T-cell (primary cell): ENCODE measurements at regions not wholly inside any gene's neighbourhood (a gene's known extent, or its start where the extent isn't known, plus 50 kb on each side); places are given as distances from the start of the nearest gene placed in this dataset.
"Not testable (repeated sequence)": the region's sequence is repeated elsewhere in the genome, so short reads cannot be mapped to it uniquely, and the experiment has no call there.

Source experiments
- ATAC-seq, 4 experiments: fragments of 200-7000 bp in 3 of 4; fragments of 150-1000 bp in 1 of 4; cut with Tn5 transposase; replicated peaks in 1 of 4; 1 replicate in 3 of 4; 2 replicates in 1 of 4; pipeline ENCODE4 v1.10.0; 2021; ENCODE audit warnings: moderate library complexity in 3 of 4, mild to moderate bottlenecking in 2 of 4, moderate number of reproducible peaks in 1 of 4
- CTCF ChIA-PET, 2 donors: fragments of 300-600 bp; sonication (Branson Sonifier 250); formaldehyde crosslinking; loops; one replicate each; lab custom pipeline; 2022; ENCODE audit warnings: antibody characterized with exemption in 2 of 2; lab: Charles Lee
- POLR2A ChIA-PET, 2 donors: fragments of 300-600 bp; sonication (Branson Sonifier 250); formaldehyde crosslinking; loops; one replicate each; lab custom pipeline; 2022; ENCODE audit warnings: antibody characterized with exemption in 2 of 2; lab: Charles Lee
- DNase-seq, 35 experiments: peaks; one replicate each; pipeline versions ENCODE4 v3.0.0 to v3.0.0-alpha.2; 2013 to 2023
- H3K27ac ChIP-seq: one replicate; pipeline ENCODE4 v1.5.1; 2013; ENCODE audit warnings: low read length
- H3K27me3 ChIP-seq, 2 experiments: replicated peaks in 1 of 2; 1 replicate in 1 of 2; 2 replicates in 1 of 2; pipeline versions ENCODE4 v1.6.1 to v1.7.0; 2013; ENCODE audit warnings: low read length in 1 of 2, mixed read lengths in 1 of 2; ENCODE audit not compliant: control insufficient read depth in 2 of 2, insufficient read depth in 2 of 2; ENCODE audit errors: extremely low read depth in 1 of 2
- H3K36me3 ChIP-seq, 2 donors: 1 replicate in 1 of 2; 2 replicates in 1 of 2; pipeline versions ENCODE4 v1.6.1 to v1.7.0; 2013; ENCODE audit warnings: low read length in 1 of 2; ENCODE audit not compliant: control insufficient read depth in 2 of 2, insufficient read depth in 1 of 2; ENCODE audit errors: extremely low read depth in 1 of 2
- H3K4me1 ChIP-seq, 2 experiments: 1 replicate in 1 of 2; 2 replicates in 1 of 2; pipeline versions ENCODE4 v1.6.1 to v1.7.0; 2013; ENCODE audit warnings: low read length in 2 of 2, mixed read lengths in 1 of 2; ENCODE audit not compliant: insufficient read depth in 2 of 2, control insufficient read depth in 1 of 2; ENCODE audit errors: extremely low read depth in 1 of 2
- H3K4me3 ChIP-seq, 2 donors: 1 replicate in 1 of 2; 2 replicates in 1 of 2; pipeline versions ENCODE4 v1.5.1 to v1.7.0; 2013; ENCODE audit warnings: mild to moderate bottlenecking in 2 of 2, low read length in 1 of 2, moderate library complexity in 1 of 2; ENCODE audit not compliant: control insufficient read depth in 1 of 2; ENCODE audit errors: extremely low read depth in 1 of 2
- H3K9me3 ChIP-seq: 2 replicates; pipeline ENCODE4 v1.7.0; 2013
- H3K27ac Mint-ChIP-seq, 2 donors: one replicate each; pipeline ENCODE4 v1.8.0; 2020 to 2021; ENCODE audit warnings: mild to moderate bottlenecking in 2 of 2, mixed read lengths in 2 of 2
- H3K27me3 Mint-ChIP-seq, 2 donors: one replicate each; pipeline ENCODE4 v1.8.0; 2021 to 2022; ENCODE audit warnings: mixed read lengths in 2 of 2
- H3K36me3 Mint-ChIP-seq: one replicate; pipeline ENCODE4 v1.8.0; 2021; ENCODE audit warnings: mixed read lengths
- H3K4me1 Mint-ChIP-seq, 3 donors: one replicate each; pipeline ENCODE4 v1.8.0; 2020 to 2022; ENCODE audit warnings: mixed read lengths in 3 of 3, mild to moderate bottlenecking in 1 of 3
- H3K4me3 Mint-ChIP-seq, 3 donors: one replicate each; pipeline ENCODE4 v1.8.0; 2020 to 2022; ENCODE audit warnings: mild to moderate bottlenecking in 3 of 3, mixed read lengths in 3 of 3, moderate library complexity in 3 of 3
- H3K9me3 Mint-ChIP-seq, 3 donors: one replicate each; pipeline ENCODE4 v1.8.0; 2020 to 2022; ENCODE audit warnings: mixed read lengths in 3 of 3
- WGBS: methylation state at CpG from one replicate; pipeline ENCODE4 v1.1.5; 2013; ENCODE audit warnings: missing lambda C conversion rate; ENCODE audit not compliant: insufficient coverage; 5-methylcytosine and 5-hydroxymethylcytosine counted together

- WGBS = 95% methylated on average over 2 of the region's 4 CpGs
Measured at GRCh38 chr4:11663114-11663513, 234.4 kb upstream of the HS3ST1 start.

GRCh38 chr4:11650801-11651596 lies 222.3 kb upstream of the HS3ST1 start:
- POLR2A ChIA-PET = no interaction called here
- no peaks in the 10 kb centered on the region for H3K9me3 Mint-ChIP-seq
- no peak overlapping the region for H3K27ac ChIP-seq
- H3K4me3 Mint-ChIP-seq = no peak overlapping the region
- H3K4me1 Mint-ChIP-seq = peaks cover 0 to 5% (median 0%) of the 10 kb centered on the region in 3 donors
- H3K36me3 ChIP-seq = no peaks in the 10 kb centered on the region
- no peak for DNase-seq
- no peaks in the 10 kb centered on the region for H3K27me3 ChIP-seq
- no peaks in the 10 kb centered on the region for H3K36me3 Mint-ChIP-seq
- 54% methylated on average over 12 of the region's 19 CpGs for WGBS
- CTCF ChIA-PET = interaction anchor here in 1 of 2 donors (0.6 kb wide), 1 partner anchor 549 kb away, joined by 3 read pairs; no protein-coding TSS in a partner anchor
- no peak overlapping the region for H3K27ac Mint-ChIP-seq
- no peak for ATAC-seq
- H3K27me3 Mint-ChIP-seq = peaks cover 2 to 22% of the 10 kb centered on the region in 2 donors
- H3K4me1 ChIP-seq = no peaks in the 10 kb centered on the region
- H3K9me3 ChIP-seq = no peaks in the 10 kb centered on the region
- no peak overlapping the region for H3K4me3 ChIP-seq

More at GRCh38 chr4:11663114-11663513, 234.4 kb upstream of the HS3ST1 start:
- Histone ChIP-seq H3K36me3 (no peaks in the 10 kb centered on the region), H3K4me3 (no peak overlapping the region), H3K4me1 (no peaks in the 10 kb centered on the region), H3K27ac (no peak overlapping the region), H3K9me3 (no peaks in the 10 kb centered on the region), H3K27me3 (no peaks in the 10 kb centered on the region)
- Mint-ChIP-seq H3K9me3 (no peaks in the 10 kb centered on the region), H3K36me3 (no peaks in the 10 kb centered on the region), H3K4me1 (no peaks in the 10 kb centered on the region), H3K4me3 (no peak overlapping the region), H3K27me3 (no peaks in the 10 kb centered on the region), H3K27ac (no peak overlapping the region)
- ATAC-seq = no peak
- POLR2A ChIA-PET = no interaction called here
- DNase-seq = no peak
- CTCF ChIA-PET = no interaction called here

- Histone ChIP-seq H3K27me3 (no peaks in the 10 kb centered on the region), H3K4me3 (no peak overlapping the region), H3K4me1 (no peaks in the 10 kb centered on the region), H3K36me3 (no peaks in the 10 kb centered on the region), H3K27ac (no peak overlapping the region), H3K9me3 (no peaks in the 10 kb centered on the region)
- no peak overlapping the region for H3K4me3 Mint-ChIP-seq
- no peaks in the 10 kb centered on the region for H3K9me3 Mint-ChIP-seq
- H3K27ac Mint-ChIP-seq = no peak overlapping the region
- ChIA-PET CTCF (interaction anchor here (0.5 to 0.7 kb wide), 2 partner anchors 600 to 800 kb away, joined by 3 to 4 read pairs; no protein-coding TSS in a partner anchor), POLR2A (interaction anchor here in 1 of 2 donors (0.7 kb wide), 1 partner anchor 244 kb away, joined by 5 read pairs; no protein-coding TSS in a partner anchor)
- ATAC-seq = no peak
- H3K4me1 Mint-ChIP-seq = peaks cover 0 to 5% (median 0%) of the 10 kb centered on the region in 3 donors
- H3K36me3 Mint-ChIP-seq = no peaks in the 10 kb centered on the region
- DNase-seq = no peak
- peaks cover 5 to 22% of the 10 kb centered on the region in 2 donors for H3K27me3 Mint-ChIP-seq
Measured at GRCh38 chr4:11647433-11647832, 218.7 kb upstream of the HS3ST1 start.

- H3K27ac ChIP-seq, H3K27ac Mint-ChIP-seq, POLR2A ChIA-PET, H3K4me1 ChIP-seq, H3K9me3 ChIP-seq, H3K4me3 Mint-ChIP-seq, ATAC-seq, H3K27me3 ChIP-seq, DNase-seq, H3K27me3 Mint-ChIP-seq, H3K36me3 Mint-ChIP-seq, H3K4me1 Mint-ChIP-seq, H3K36me3 ChIP-seq, H3K4me3 ChIP-seq: not testable (repeated sequence)
- no CpG with 5 or more reads among the region's 2 CpGs for WGBS
- H3K9me3 Mint-ChIP-seq = peaks cover 0 to 11% (median 10%) of the 10 kb centered on the region in 3 donors
- CTCF ChIA-PET = interaction anchor here in 1 of 2 donors (0.7 kb wide), 1 partner anchor 784 kb away, joined by 3 read pairs; no protein-coding TSS in a partner anchor
Measured at GRCh38 chr4:11643081-11643480, 214.4 kb upstream of the HS3ST1 start.

GRCh38 chr4:11640584-11640983 lies 211.9 kb upstream of the HS3ST1 start:
- Mint-ChIP-seq H3K27ac (no peak overlapping the region), H3K9me3 (peaks cover 0 to 11% (median 10%) of the 10 kb centered on the region in 3 donors), H3K36me3 (no peaks in the 10 kb centered on the region), H3K4me1 (no peaks in the 10 kb centered on the region), H3K4me3 (no peak overlapping the region), H3K27me3 (peaks cover 0 to 2% of the 10 kb centered on the region in 2 donors)
- Histone ChIP-seq H3K36me3 (no peaks in the 10 kb centered on the region), H3K4me3 (no peak overlapping the region), H3K27me3 (no peaks in the 10 kb centered on the region), H3K4me1 (no peaks in the 10 kb centered on the region), H3K9me3 (no peaks in the 10 kb centered on the region), H3K27ac (no peak overlapping the region)
- WGBS = 100% methylated on average over 1 of the region's 2 CpGs
- DNase-seq (no peak), ATAC-seq (no peak)
- CTCF ChIA-PET = no interaction called here
- POLR2A ChIA-PET = no interaction called here

- Mint-ChIP-seq H3K27ac (no peak overlapping the region), H3K4me3 (no peak overlapping the region), H3K27me3 (no peaks in the 10 kb centered on the region), H3K4me1 (no peaks in the 10 kb centered on the region), H3K36me3 (no peaks in the 10 kb centered on the region), H3K9me3 (peaks cover 0 to 11% (median 10%) of the 10 kb centered on the region in 3 donors)
- H3K27ac ChIP-seq = no peak overlapping the region
- WGBS = no CpG with 5 or more reads among the region's 4 CpGs
- ATAC-seq (no peak), DNase-seq (no peak)
- no peaks in the 10 kb centered on the region for H3K36me3 ChIP-seq
- H3K4me1 ChIP-seq = no peaks in the 10 kb centered on the region
- no peaks in the 10 kb centered on the region for H3K27me3 ChIP-seq
- ChIA-PET POLR2A (no interaction called here), CTCF (no interaction called here)
- H3K4me3 ChIP-seq = no peak overlapping the region
- no peaks in the 10 kb centered on the region for H3K9me3 ChIP-seq
Measured at GRCh38 chr4:11636551-11636950, 207.9 kb upstream of the HS3ST1 start.
